H1 (cell line): ENCODE measurements at regions not wholly inside any gene's neighbourhood (a gene's known extent, or its start where the extent isn't known, plus 50 kb on each side); places are given as distances from the start of the nearest gene placed in this dataset.

Experiments used
- CTCF ChIA-PET: fragments of 300-600 bp; sonication (Branson Sonifier 250); formaldehyde crosslinking; loops from one replicate; lab custom pipeline; 2021; ENCODE audit not compliant: partially characterized antibody; lab: Charles Lee
- POLR2A ChIA-PET: fragments of 300-600 bp; sonication (Branson Sonifier 250); formaldehyde crosslinking; loops from one replicate; lab custom pipeline; 2021; ENCODE audit warnings: inconsistent platforms; ENCODE audit not compliant: partially characterized antibody; lab: Charles Lee
- DNase-seq, 2 experiments: peaks; one replicate each; pipeline versions ENCODE4 v3.0.0 to v3.0.0-alpha.2; 2010 to 2022; ENCODE audit warnings: low spot score in 2 of 2, low read depth in 1 of 2, mixed read lengths in 1 of 2
- FAIRE-seq: peaks from 2 replicates; lab custom pipeline; 2011; peaks lifted over from hg19 to GRCh38; lab: Jason Lieb, UNC
- H2AFZ ChIP-seq: 2 replicates; pipeline ENCODE4 v1.8.1; 2012; ENCODE audit warnings: low read length, inconsistent platforms
- H2AK5ac ChIP-seq: 2 replicates; pipeline ENCODE4 v1.6.1; 2013; ENCODE audit warnings: low read depth, low read length
- H2BK120ac ChIP-seq: replicated peaks from 2 replicates; pipeline ENCODE3; 2013; ENCODE audit warnings: low read depth, low read length, inconsistent platforms
- H2BK12ac ChIP-seq: 2 replicates; pipeline ENCODE4 v1.6.1; 2013; ENCODE audit warnings: low read depth, low read length
- H2BK15ac ChIP-seq: 2 replicates; pipeline ENCODE4 v1.6.1; 2013; ENCODE audit warnings: low read length
- H2BK20ac ChIP-seq: 2 replicates; pipeline ENCODE4 v1.6.1; 2013; ENCODE audit warnings: low read length
- H2BK5ac ChIP-seq: 2 replicates; pipeline ENCODE4 v1.6.1; 2013; ENCODE audit warnings: low read depth, low read length
- H3K14ac ChIP-seq: 2 replicates; pipeline ENCODE4 v1.6.1; 2013; ENCODE audit warnings: inconsistent platforms; ENCODE audit not compliant: insufficient read length
- H3K18ac ChIP-seq: 2 replicates; pipeline ENCODE4 v1.6.1; 2013; ENCODE audit warnings: low read length; ENCODE audit errors: extremely low read depth
- H3K23ac ChIP-seq: 2 replicates; pipeline ENCODE4 v1.6.1; 2013; ENCODE audit warnings: inconsistent platforms; ENCODE audit not compliant: insufficient read length
- H3K23me2 ChIP-seq: 2 replicates; pipeline ENCODE4 v1.6.1; 2013; ENCODE audit warnings: low read depth, low read length
- H3K27ac ChIP-seq: 2 replicates; pipeline ENCODE4 v1.6.1; 2011; ENCODE audit warnings: low read depth, low read length, inconsistent platforms
- H3K27me3 ChIP-seq, 4 experiments: replicated peaks in 1 of 4; 1 replicate in 1 of 4; 2 replicates in 3 of 4; pipeline versions ENCODE4 v1.6.1 to v1.8.1; 2011 to 2013; ENCODE audit warnings: low read length in 3 of 4, mild to moderate bottlenecking in 3 of 4, inconsistent platforms in 2 of 4, mixed read lengths in 2 of 4, moderate library complexity in 1 of 4; ENCODE audit not compliant: control insufficient read depth in 3 of 4, insufficient read depth in 3 of 4; ENCODE audit errors: extremely low read depth in 1 of 4
- H3K36me3 ChIP-seq, 4 experiments: 2 replicates each; pipeline versions ENCODE4 v1.6.1 to v1.8.1; 2011 to 2013; ENCODE audit warnings: mild to moderate bottlenecking in 4 of 4, low read length in 3 of 4, moderate library complexity in 2 of 4, control low read depth in 1 of 4, inconsistent platforms in 1 of 4; ENCODE audit not compliant: insufficient read depth in 4 of 4, control insufficient read depth in 2 of 4
- H3K4ac ChIP-seq: replicated peaks from 2 replicates; pipeline ENCODE3; 2013; ENCODE audit warnings: low read length, low read depth, mixed read lengths, inconsistent platforms; ENCODE audit not compliant: insufficient read length
- H3K4me1 ChIP-seq, 4 experiments: replicated peaks in 1 of 4; 1 replicate in 1 of 4; 2 replicates in 3 of 4; pipeline versions ENCODE4 v1.6.1 to v1.8.1; 2011 to 2013; ENCODE audit warnings: low read length in 3 of 4, inconsistent platforms in 2 of 4, mixed read lengths in 1 of 4; ENCODE audit not compliant: insufficient read depth in 4 of 4, control insufficient read depth in 3 of 4
- H3K4me2 ChIP-seq, 2 experiments: 2 replicates each; pipeline versions ENCODE4 v1.6.1 to v1.8.1; 2011 to 2013; ENCODE audit warnings: low read depth in 2 of 2, low read length in 2 of 2, control low read depth in 1 of 2, inconsistent platforms in 1 of 2, mild to moderate bottlenecking in 1 of 2; ENCODE audit not compliant: insufficient read depth in 1 of 2
- H3K4me3 ChIP-seq, 4 experiments: fragments of 200-600, 300-600 bp in 1 of 4; sonication (generic), shearing (Covaris generic), sonication (Bioruptor Twin) in 1 of 4; 2 replicates each; pipeline versions ENCODE4 v1.5.1 to v1.8.1; 2011 to 2016; ENCODE audit warnings: low read length in 4 of 4, low read depth in 3 of 4, control low read depth in 2 of 4, inconsistent platforms in 2 of 4, mild to moderate bottlenecking in 2 of 4, mixed read lengths in 1 of 4, moderate library complexity in 1 of 4; ENCODE audit not compliant: insufficient read depth in 2 of 4; ENCODE audit errors: extremely low read depth in 1 of 4
- H3K56ac ChIP-seq: replicated peaks from 2 replicates; pipeline ENCODE3; 2013; ENCODE audit warnings: low read depth, mild to moderate bottlenecking, mixed read lengths, low read length, inconsistent platforms; ENCODE audit not compliant: insufficient read length
- H3K79me1 ChIP-seq: 2 replicates; pipeline ENCODE4 v1.6.1; 2013; ENCODE audit warnings: low read depth, low read length, control low read depth
- H3K79me2 ChIP-seq, 2 experiments: 2 replicates each; pipeline versions ENCODE4 v1.6.1 to v1.8.1; 2012 to 2013; ENCODE audit warnings: low read length in 2 of 2, mild to moderate bottlenecking in 2 of 2, inconsistent platforms in 1 of 2; ENCODE audit not compliant: insufficient read depth in 2 of 2, control insufficient read depth in 1 of 2
- H3K9ac ChIP-seq, 4 experiments: replicated peaks in 1 of 4; 1 replicate in 1 of 4; 2 replicates in 3 of 4; pipeline versions ENCODE4 v1.6.1 to v1.8.1; 2011 to 2013; ENCODE audit warnings: low read depth in 3 of 4, low read length in 3 of 4, control low read depth in 2 of 4, mild to moderate bottlenecking in 2 of 4, moderate library complexity in 2 of 4, inconsistent platforms in 1 of 4; ENCODE audit errors: extremely low read depth in 1 of 4
- H3K9me3 ChIP-seq, 2 experiments: 2 replicates each; pipeline versions ENCODE4 v1.6.1 to v1.8.1; 2012 to 2013; ENCODE audit warnings: mild to moderate bottlenecking in 2 of 2, moderate library complexity in 2 of 2, control low read depth in 1 of 2, inconsistent platforms in 1 of 2, low read depth in 1 of 2, low read length in 1 of 2, mixed read lengths in 1 of 2; ENCODE audit not compliant: insufficient read depth in 2 of 2
- H4K20me1 ChIP-seq, 2 experiments: replicated peaks in 1 of 2; 2 replicates each; pipeline versions ENCODE3 to v1.8.1; 2011 to 2013; ENCODE audit warnings: inconsistent platforms in 2 of 2, low read length in 2 of 2, mild to moderate bottlenecking in 1 of 2; ENCODE audit not compliant: insufficient read depth in 2 of 2, control insufficient read depth in 1 of 2
- H4K5ac ChIP-seq: 2 replicates; pipeline ENCODE4 v1.6.1; 2013; ENCODE audit warnings: low read length, low read depth, mixed read lengths, inconsistent platforms; ENCODE audit not compliant: insufficient read length
- H4K8ac ChIP-seq: 2 replicates; pipeline ENCODE4 v1.8.0; 2013; ENCODE audit warnings: mild to moderate bottlenecking, moderate library complexity, low read length, inconsistent platforms; ENCODE audit not compliant: insufficient read depth; ENCODE audit errors: extremely low read depth
- H4K91ac ChIP-seq: replicated peaks from 2 replicates; pipeline ENCODE3; 2013; ENCODE audit warnings: low read length, mixed read lengths, inconsistent platforms; ENCODE audit not compliant: insufficient read length
- NRF1 ChIP-seq: IDR thresholded peaks from 2 replicates; pipeline ENCODE4 v1.6.1; 2011; ENCODE audit warnings: mild to moderate bottlenecking, low read depth, low read length, improper control_type of control experiment
- TEAD4 ChIP-seq: IDR thresholded peaks from 2 replicates; pipeline ENCODE4 v1.6.1; 2012; ENCODE audit warnings: low read depth, low read length, inconsistent platforms, mixed read lengths
- WGBS, 2 experiments: shearing (Covaris generic) in 1 of 2; methylation state at CpG; one replicate each; pipeline versions ENCODE4 v1.1.6 to v1.1.7; 2013 to 2015; ENCODE audit warnings: low lambda C conversion rate in 2 of 2, mixed read lengths in 2 of 2, inconsistent platforms in 1 of 2, low coverage in 1 of 2, missing lambda C conversion rate in 1 of 2; ENCODE audit not compliant: insufficient replicate concordance in 2 of 2, insufficient coverage in 1 of 2, insufficient read length in 1 of 2; ENCODE audit errors: extremely low coverage in 1 of 2, missing lambda C conversion rate in 1 of 2; 5-methylcytosine and 5-hydroxymethylcytosine counted together

DNA sequence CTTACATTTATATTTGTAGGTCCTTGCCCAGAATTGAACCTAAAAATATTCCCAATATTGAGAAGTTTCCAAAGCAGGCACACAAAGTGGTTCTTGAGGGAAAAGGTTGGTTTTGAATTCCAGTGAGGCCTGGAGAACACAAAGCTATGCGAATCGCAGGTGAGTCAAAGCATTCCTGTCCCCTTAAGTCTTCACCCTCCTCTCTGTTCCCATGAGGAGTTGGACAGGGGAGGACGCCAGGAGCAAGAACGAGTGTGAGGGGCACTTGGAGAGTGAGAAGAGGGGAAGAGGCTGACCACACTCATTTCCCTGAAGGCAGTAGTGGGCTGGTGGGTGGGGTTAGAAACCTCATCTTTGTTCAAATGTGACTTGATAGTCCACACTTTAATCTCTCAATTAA is 185.8 kb upstream of the EOMES start:
- H3K18ac ChIP-seq, result no peak overlapping the region
- H2BK15ac ChIP-seq, result no peak overlapping the region
- POLR2A ChIA-PET, result no interaction called here
- no peaks in the 10 kb centered on the region for H3K27me3 ChIP-seq
- no peak overlapping the region for H4K8ac ChIP-seq
- H2BK120ac ChIP-seq, result no peak overlapping the region
- no peak overlapping the region for H3K56ac ChIP-seq
- H3K4ac ChIP-seq, result no peak overlapping the region
- H3K14ac ChIP-seq, result no peak overlapping the region
- H4K20me1 ChIP-seq, result no peaks in the 10 kb centered on the region
- WGBS, 2 experiments, result 79% methylated on average over 4 of the region's 4 CpGs; no CpG with 5 or more reads in 1 of the 2 experiments
- H3K23me2 ChIP-seq, result no peaks in the 10 kb centered on the region
- no peak overlapping the region for H2BK12ac ChIP-seq
- H3K4me3 ChIP-seq, result no peak overlapping the region
- H3K4me2 ChIP-seq, result no peak overlapping the region
- H3K27ac ChIP-seq, result no peak overlapping the region
- FAIRE-seq, result no peak
- H3K9ac ChIP-seq, result no peak overlapping the region
- H3K23ac ChIP-seq, result no peak overlapping the region
- no peak overlapping the region for H4K5ac ChIP-seq
- no peak overlapping the region for H2AK5ac ChIP-seq
- no peak overlapping the region for H2BK5ac ChIP-seq
- TF ChIP-seq NRF1, result no peak
- TF ChIP-seq TEAD4, result peak; percentile 59; the same call in 1 of the 2 replicates
- TF ChIP-seq, all 59 proteins: peak for 1
- DNase-seq, result no peak
- H2BK20ac ChIP-seq, result no peak overlapping the region
- no peaks in the 10 kb centered on the region for H3K9me3 ChIP-seq
- H3K79me2 ChIP-seq, result no peaks in the 10 kb centered on the region
- H3K4me1 ChIP-seq, result peaks cover 0 to 5% (median 0%) of the 10 kb centered on the region in 4 experiments; a peak in 2 of 7 replicates
- H4K91ac ChIP-seq, result no peak overlapping the region
- no peaks in the 10 kb centered on the region for H3K36me3 ChIP-seq
- H2AFZ ChIP-seq, result no peak overlapping the region
- no peaks in the 10 kb centered on the region for H3K79me1 ChIP-seq
- CTCF ChIA-PET, result interaction anchor here (1.4 kb wide), 1 partner anchor 196 kb away, joined by 3 read pairs; no protein-coding TSS in a partner anchor
